ENCODE measurements at regions not wholly inside any gene's neighbourhood (a gene's known extent, or its start where the extent isn't known, plus 50 kb on each side); places are given as distances from the start of the nearest gene placed in this dataset.

DNA sequence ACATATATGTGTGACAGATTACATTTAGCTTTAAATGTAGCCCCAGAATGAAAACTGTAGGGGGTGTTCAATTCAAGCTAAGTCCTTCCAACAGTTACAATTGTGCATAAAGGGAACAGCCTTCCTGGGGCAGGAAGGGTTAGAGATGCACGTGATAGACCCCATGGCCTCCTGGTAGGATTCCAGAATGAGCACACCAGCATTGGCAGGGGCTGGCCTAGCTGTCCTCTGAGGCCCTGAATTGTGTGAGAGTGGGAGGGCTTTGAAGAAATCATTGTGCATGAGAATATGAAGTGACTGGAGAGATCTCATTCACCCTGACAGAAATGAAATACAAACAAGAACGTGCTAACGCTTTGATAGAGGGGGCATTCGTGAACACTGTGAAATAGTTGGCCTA lies 663.8 kb upstream of the KLF4 start:
- TF ChIP-seq, protein P1, sequence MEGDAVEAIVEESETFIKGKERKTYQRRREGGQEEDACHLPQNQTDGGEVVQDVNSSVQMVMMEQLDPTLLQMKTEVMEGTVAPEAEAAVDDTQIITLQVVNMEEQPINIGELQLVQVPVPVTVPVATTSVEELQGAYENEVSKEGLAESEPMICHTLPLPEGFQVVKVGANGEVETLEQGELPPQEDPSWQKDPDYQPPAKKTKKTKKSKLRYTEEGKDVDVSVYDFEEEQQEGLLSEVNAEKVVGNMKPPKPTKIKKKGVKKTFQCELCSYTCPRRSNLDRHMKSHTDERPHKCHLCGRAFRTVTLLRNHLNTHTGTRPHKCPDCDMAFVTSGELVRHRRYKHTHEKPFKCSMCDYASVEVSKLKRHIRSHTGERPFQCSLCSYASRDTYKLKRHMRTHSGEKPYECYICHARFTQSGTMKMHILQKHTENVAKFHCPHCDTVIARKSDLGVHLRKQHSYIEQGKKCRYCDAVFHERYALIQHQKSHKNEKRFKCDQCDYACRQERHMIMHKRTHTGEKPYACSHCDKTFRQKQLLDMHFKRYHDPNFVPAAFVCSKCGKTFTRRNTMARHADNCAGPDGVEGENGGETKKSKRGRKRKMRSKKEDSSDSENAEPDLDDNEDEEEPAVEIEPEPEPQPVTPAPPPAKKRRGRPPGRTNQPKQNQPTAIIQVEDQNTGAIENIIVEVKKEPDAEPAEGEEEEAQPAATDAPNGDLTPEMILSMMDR (IDR thresholded peaks at IDR 0.05; ENCODE audit: low read depth, low read length): no peak
- DNase-seq (ENCODE audit: low read depth): no peak
- no peak overlapping the region for H3K4me3 ChIP-seq (ENCODE audit: low read depth, low read length)

DNA sequence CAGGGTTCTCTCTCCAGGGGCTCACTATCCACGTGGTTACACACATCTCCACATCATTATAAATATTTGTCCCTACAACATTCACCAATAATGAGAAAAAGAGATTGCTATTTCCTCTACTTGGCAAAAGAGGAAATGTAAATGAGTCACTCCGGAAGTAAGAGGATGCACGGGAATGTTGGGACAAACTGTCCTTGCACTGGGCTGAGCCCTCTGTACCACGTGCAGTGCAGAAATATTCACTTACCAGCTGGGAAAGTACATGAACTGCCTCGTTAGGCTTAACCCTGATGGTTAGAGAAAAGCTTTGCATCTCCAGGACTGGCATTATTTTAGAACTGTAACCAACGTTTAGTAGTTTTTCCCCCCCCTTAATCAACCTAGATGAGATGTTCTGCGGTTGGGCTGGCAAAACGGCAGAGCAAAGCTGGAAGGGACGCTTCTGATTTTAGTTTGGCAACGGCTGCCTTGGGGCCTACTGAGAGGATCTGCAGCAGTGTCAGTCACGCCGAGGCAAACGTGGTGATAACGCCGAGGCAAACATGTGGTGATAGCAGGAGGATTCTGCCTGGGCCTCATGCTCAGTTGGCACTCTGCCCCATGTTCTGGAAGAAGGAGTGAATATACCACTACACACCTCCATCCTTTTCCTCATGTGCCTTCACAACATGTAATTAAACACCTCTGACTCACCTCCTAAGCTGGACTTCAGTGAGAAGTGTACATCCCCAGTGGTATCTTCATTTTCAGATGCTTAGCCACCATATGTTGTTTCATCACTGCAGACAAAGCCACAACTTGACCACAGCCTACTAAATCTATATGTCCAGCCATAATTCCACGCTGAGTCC lies 661.4 kb upstream of the KLF4 start:
- peak; percentile 68 for DNase-seq (ENCODE audit: low read depth)
- H3K4me3 ChIP-seq (ENCODE audit: low read depth, low read length): no peak overlapping the region
- TF ChIP-seq MYC (IDR thresholded peaks at IDR 0.05; ENCODE audit: low read depth, low read length): no peak
- TF ChIP-seq MAX (IDR thresholded peaks at IDR 0.05; ENCODE audit: low read depth, low read length): peak; percentile 61

DNA sequence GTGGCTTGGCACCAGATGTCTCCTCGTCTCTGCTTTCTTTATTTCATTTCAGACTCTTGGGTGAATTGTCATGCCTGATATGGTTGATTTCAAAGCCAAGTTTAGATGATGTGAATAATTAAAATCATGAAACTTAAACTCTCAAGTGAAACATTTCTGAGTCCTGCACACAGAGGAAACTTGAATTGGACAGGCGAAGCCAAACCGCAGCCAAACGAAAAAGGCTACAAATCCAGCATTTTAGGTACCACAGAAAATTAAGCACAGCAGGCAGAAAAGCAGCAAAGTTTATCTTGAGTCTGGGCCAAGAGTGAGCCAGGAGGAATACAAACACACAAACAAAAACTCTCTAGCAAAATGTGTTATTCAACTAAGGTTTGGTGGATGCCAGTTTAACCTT lies 659.8 kb upstream of the KLF4 start:
- H3K4me3 ChIP-seq (ENCODE audit: low read depth, low read length): no peak overlapping the region
- DNase-seq (ENCODE audit: low read depth): no peak
- TF ChIP-seq MAX (IDR thresholded peaks at IDR 0.05; ENCODE audit: low read depth, low read length) (no peak), POLR2A (IDR thresholded peaks at IDR 0.05; ENCODE audit: extremely low read depth, insufficient read length) (no peak), MYC (IDR thresholded peaks at IDR 0.05; ENCODE audit: low read depth, low read length) (no peak)
- TF ChIP-seq, protein P1 (IDR thresholded peaks at IDR 0.05; ENCODE audit: low read depth, low read length): no peak

GRCh38 chr9:108142504-108143201 lies 653.1 kb upstream of the KLF4 start:
- DNase-seq (ENCODE audit: low read depth): no peak
- H3K4me3 ChIP-seq (ENCODE audit: low read depth, low read length): no peak overlapping the region
- TF ChIP-seq POLR2A (IDR thresholded peaks at IDR 0.05; ENCODE audit: extremely low read depth, insufficient read length): no peak
- TF ChIP-seq, protein P1 (IDR thresholded peaks at IDR 0.05; ENCODE audit: low read depth, low read length): no peak
- no peak for TF ChIP-seq MYC (IDR thresholded peaks at IDR 0.05; ENCODE audit: low read depth, low read length)
- TF ChIP-seq MAX (IDR thresholded peaks at IDR 0.05; ENCODE audit: low read depth, low read length): no peak

- no peak for DNase-seq (ENCODE audit: low read depth)
- no peak overlapping the region for H3K4me3 ChIP-seq (ENCODE audit: low read depth, low read length)
- TF ChIP-seq POLR2A (IDR thresholded peaks at IDR 0.05; ENCODE audit: extremely low read depth, insufficient read length) (no peak), MAX (IDR thresholded peaks at IDR 0.05; ENCODE audit: low read depth, low read length) (no peak), MYC (IDR thresholded peaks at IDR 0.05; ENCODE audit: low read depth, low read length) (no peak)
- TF ChIP-seq, protein P1 (IDR thresholded peaks at IDR 0.05; ENCODE audit: low read depth, low read length): no peak
Measured at GRCh38 chr9:108142142-108142503, 652.6 kb upstream of the KLF4 start.

GRCh38 chr9:108139900-108140299 lies 650.3 kb upstream of the KLF4 start:
- no peak for DNase-seq (ENCODE audit: low read depth)
- H3K4me3 ChIP-seq (ENCODE audit: low read depth, low read length): no peak overlapping the region
- TF ChIP-seq POLR2A (IDR thresholded peaks at IDR 0.05; ENCODE audit: extremely low read depth, insufficient read length) (no peak), MYC (IDR thresholded peaks at IDR 0.05; ENCODE audit: low read depth, low read length) (no peak), MAX (IDR thresholded peaks at IDR 0.05; ENCODE audit: low read depth, low read length) (no peak)
- TF ChIP-seq, protein P1 (IDR thresholded peaks at IDR 0.05; ENCODE audit: low read depth, low read length): no peak
